SK-N-MC (cell line): ENCODE measurements at regions not wholly inside any gene's neighbourhood (a gene's known extent, or its start where the extent isn't known, plus 50 kb on each side); places are given as distances from the start of the nearest gene placed in this dataset.

Experiments used
- EZH2 ChIP-seq: fragments of 200-600 bp; sonication (generic); IDR thresholded peaks from one replicate; pipeline ENCODE4 v1.6.1; 2017; ENCODE audit warnings: antibody characterized with exemption
- FOXP2 ChIP-seq: optimal IDR thresholded peaks from 2 replicates; pipeline ENCODE3; 2011; ENCODE audit warnings: mild to moderate bottlenecking, moderate library complexity; ENCODE audit not compliant: insufficient read depth; ENCODE audit errors: extremely low read length, control extremely low read depth
- POLR2AphosphoS5 ChIP-seq: IDR thresholded peaks from 2 replicates; pipeline ENCODE4 v1.6.1; 2012; ENCODE audit warnings: mild to moderate bottlenecking, low read depth, low read length, borderline replicate concordance

GRCh38 chr9:95809686-95810085, 65.8 kb upstream of the ERCC6L2 start:
- TF ChIP-seq EZH2: no peak
- TF ChIP-seq POLR2AphosphoS5: no peak
- TF ChIP-seq FOXP2: no peak
